Progenitor cell of endocrine pancreas (in vitro differentiated cells): ENCODE measurements at regions not wholly inside any gene's neighbourhood (a gene's known extent, or its start where the extent isn't known, plus 50 kb on each side); places are given as distances from the start of the nearest gene placed in this dataset.

ENCODE experiments used
- DNase-seq: peaks from one replicate; pipeline ENCODE4 v3.0.0; 2021; ENCODE audit warnings: low spot score; ENCODE audit not compliant: unreplicated experiment
- H3K27ac Mint-ChIP-seq: 2 replicates; pipeline ENCODE4 v1.8.0; 2021; ENCODE audit warnings: mild to moderate bottlenecking, moderate library complexity, mixed read lengths
- H3K27me3 Mint-ChIP-seq: 2 replicates; pipeline ENCODE4 v1.8.0; 2021; ENCODE audit warnings: mixed read lengths
- H3K36me3 Mint-ChIP-seq: 2 replicates; pipeline ENCODE4 v1.8.0; 2022; ENCODE audit warnings: mixed read lengths; ENCODE audit not compliant: insufficient read depth
- H3K4me1 Mint-ChIP-seq: 2 replicates; pipeline ENCODE4 v1.8.0; 2021; ENCODE audit warnings: low read depth, mixed read lengths
- H3K4me3 Mint-ChIP-seq: 2 replicates; pipeline ENCODE4 v1.8.0; 2021; ENCODE audit warnings: low read depth, mild to moderate bottlenecking, moderate library complexity, mixed read lengths
- H3K9me3 Mint-ChIP-seq: 2 replicates; pipeline ENCODE4 v1.8.0; 2021; ENCODE audit warnings: low read depth, mixed read lengths
- CTCF ChIP-seq: fragments of 200-600 bp; sonication (generic); IDR thresholded peaks from one replicate; pipeline ENCODE4 v1.5.0; 2021; ENCODE audit warnings: antibody characterized with exemption, mild to moderate bottlenecking; ENCODE audit not compliant: unreplicated experiment

- Mint-ChIP-seq H3K27me3 (no peaks in the 10 kb centered on the region), H3K9me3 (peaks cover 7% of the 10 kb centered on the region), H3K4me1 (no peaks in the 10 kb centered on the region), H3K27ac (no peak overlapping the region), H3K4me3 (no peak overlapping the region), H3K36me3 (no peaks in the 10 kb centered on the region)
- no peak for DNase-seq
- TF ChIP-seq CTCF, result no peak
Observed at GRCh38 chr12:62158013-62158412, 102.2 kb upstream of the USP15 start.

- Mint-ChIP-seq H3K27me3 (no peaks in the 10 kb centered on the region), H3K27ac (no peak overlapping the region), H3K9me3 (peaks cover 7% of the 10 kb centered on the region), H3K36me3 (no peaks in the 10 kb centered on the region), H3K4me3 (no peak overlapping the region), H3K4me1 (no peaks in the 10 kb centered on the region)
- DNase-seq, result no peak
- no peak for TF ChIP-seq CTCF
Observed at GRCh38 chr12:62158461-62159360, 101.5 kb upstream of the USP15 start.

GRCh38 chr12:62162214-62162613, 98.0 kb upstream of the USP15 start:
- Mint-ChIP-seq H3K27me3 (no peaks in the 10 kb centered on the region), H3K4me1 (no peaks in the 10 kb centered on the region), H3K36me3 (no peaks in the 10 kb centered on the region), H3K4me3 (no peak overlapping the region), H3K27ac (no peak overlapping the region), H3K9me3 (no peaks in the 10 kb centered on the region)
- no peak for DNase-seq
- no peak for TF ChIP-seq CTCF

GRCh38 chr12:62163368-62163767, 96.8 kb upstream of the USP15 start:
- Mint-ChIP-seq H3K4me3 (no peak overlapping the region), H3K36me3 (no peaks in the 10 kb centered on the region), H3K27me3 (no peaks in the 10 kb centered on the region), H3K4me1 (no peaks in the 10 kb centered on the region), H3K27ac (no peak overlapping the region), H3K9me3 (no peaks in the 10 kb centered on the region)
- TF ChIP-seq CTCF, result no peak
- no peak for DNase-seq

GRCh38 chr12:62164036-62164435, 96.2 kb upstream of the USP15 start:
- no peaks in the 10 kb centered on the region for H3K27me3 Mint-ChIP-seq
- H3K36me3 Mint-ChIP-seq, result no peaks in the 10 kb centered on the region
- DNase-seq, result no peak
- H3K27ac Mint-ChIP-seq, result no peak overlapping the region
- H3K9me3 Mint-ChIP-seq, result no peaks in the 10 kb centered on the region
- no peak for TF ChIP-seq CTCF
- no peak overlapping the region for H3K4me3 Mint-ChIP-seq
- no peaks in the 10 kb centered on the region for H3K4me1 Mint-ChIP-seq
